Cardiac fibroblast (primary cell): ENCODE measurements at regions not wholly inside any gene's neighbourhood (a gene's known extent, or its start where the extent isn't known, plus 50 kb on each side); places are given as distances from the start of the nearest gene placed in this dataset.

Experiments
- DNase-seq, 2 donors: peaks; one replicate each; pipeline versions ENCODE4 v3.0.0 to v3.0.0-alpha.2; 2010; ENCODE audit warnings: low read depth in 2 of 2
- H3K4me3 ChIP-seq, 2 donors: replicated peaks in 1 of 2; 1 replicate in 1 of 2; 2 replicates in 1 of 2; pipeline ENCODE4 v1.5.1; 2011; ENCODE audit warnings: low read depth in 2 of 2, low read length in 2 of 2, mild to moderate bottlenecking in 2 of 2, moderate library complexity in 1 of 2
- CTCF ChIP-seq: IDR thresholded peaks from one replicate; pipeline ENCODE4 v1.5.1; 2011; ENCODE audit warnings: low read depth, mild to moderate bottlenecking, low read length, inconsistent platforms

- TF ChIP-seq CTCF = no peak
- H3K4me3 ChIP-seq = peak overlapping the region in 1 of 2 donors; percentile 24
- peak; percentile 52 to 83 for DNase-seq
These were observed 412.0 kb downstream of the ACTL7B start for GRCh38 chr9:108443741-108444140.

DNA sequence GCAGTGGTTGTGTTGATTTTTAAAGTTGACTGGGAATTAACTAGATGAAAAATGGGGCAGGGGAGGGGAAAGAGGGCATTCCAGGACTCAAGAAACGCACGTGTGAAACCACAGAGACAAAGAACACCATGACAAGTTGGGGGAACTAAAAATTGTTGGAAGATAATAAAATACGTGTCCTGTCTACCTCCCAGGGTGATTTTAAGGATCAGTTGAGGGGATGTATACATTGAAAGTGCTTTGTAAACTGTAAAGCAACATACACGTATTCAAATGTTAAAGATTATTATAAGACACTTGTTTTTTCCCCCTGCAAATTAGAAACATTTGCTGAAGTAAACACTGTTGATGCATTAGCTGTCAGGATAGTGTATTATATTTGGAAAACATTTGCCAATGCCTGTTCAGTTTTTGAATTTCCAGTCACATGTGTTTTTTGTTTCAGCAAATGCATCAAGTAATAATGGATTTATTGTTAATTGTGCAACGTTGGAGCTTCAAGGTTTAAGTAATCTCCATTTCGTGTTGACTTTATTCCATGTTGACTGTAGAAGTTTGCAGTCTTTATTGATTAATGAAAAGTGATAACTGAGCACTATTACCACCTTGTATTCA lies 412.7 kb downstream of the ACTL7B start:
- no peak overlapping the region for H3K4me3 ChIP-seq
- no peak for TF ChIP-seq CTCF
- DNase-seq = no peak

GRCh38 chr9:108442627-108443018 lies 413.2 kb downstream of the ACTL7B start:
- H3K4me3 ChIP-seq = no peak overlapping the region
- TF ChIP-seq CTCF = no peak
- DNase-seq = no peak

GRCh38 chr9:108441726-108442125 lies 414.1 kb downstream of the ACTL7B start:
- TF ChIP-seq CTCF = no peak
- no peak overlapping the region for H3K4me3 ChIP-seq
- DNase-seq = no peak

DNA sequence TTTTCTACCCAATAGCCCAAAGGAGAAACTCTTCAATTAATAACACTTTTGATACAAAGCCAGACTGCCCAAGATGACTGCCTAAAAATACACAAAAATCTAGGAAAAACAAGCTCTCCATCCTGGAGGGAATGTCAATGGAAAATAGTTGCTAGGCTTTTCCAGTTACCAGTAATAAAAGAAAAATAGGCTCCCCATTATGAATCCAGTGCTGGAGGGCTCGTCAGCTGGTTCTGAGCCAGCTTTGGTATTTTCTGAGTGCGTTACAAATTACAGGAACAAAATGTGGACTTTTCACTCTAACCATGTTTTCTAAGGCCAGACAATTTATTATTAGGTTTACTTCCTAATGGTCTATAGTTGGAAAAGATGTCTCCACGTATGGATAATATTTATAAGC lies 414.5 kb downstream of the ACTL7B start:
- no peak for DNase-seq
- H3K4me3 ChIP-seq = no peak overlapping the region
- TF ChIP-seq CTCF = no peak

- no peak overlapping the region for H3K4me3 ChIP-seq
- peak; percentile 62 to 83 for DNase-seq
- no peak for TF ChIP-seq CTCF
These were observed 415.8 kb downstream of the ACTL7B start for GRCh38 chr9:108439947-108440346.

DNA sequence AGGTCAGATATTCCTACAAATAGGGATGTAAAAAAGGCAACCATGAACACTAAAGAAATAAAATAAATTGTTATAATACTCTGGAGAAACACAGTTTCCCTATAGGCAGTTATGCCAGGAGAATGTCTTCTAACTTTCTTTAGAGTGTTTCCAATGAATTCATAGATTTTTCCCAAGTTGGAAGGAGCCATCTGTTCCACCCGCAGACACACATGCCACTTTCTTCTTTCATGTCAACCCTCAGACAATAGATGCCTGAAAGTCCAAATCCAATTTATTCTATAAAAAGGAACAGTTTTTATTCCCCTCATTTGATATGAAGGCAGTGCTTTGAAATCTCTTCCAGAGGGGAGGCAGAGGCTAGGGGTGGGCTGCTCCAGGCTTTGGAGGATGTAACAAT lies 418.1 kb downstream of the ACTL7B start:
- no peak for DNase-seq
- TF ChIP-seq CTCF = no peak
- H3K4me3 ChIP-seq = no peak overlapping the region
